IMR-90 (cell line): ENCODE measurements at regions not wholly inside any gene's neighbourhood (a gene's known extent, or its start where the extent isn't known, plus 50 kb on each side); places are given as distances from the start of the nearest gene placed in this dataset.

Experiments
- ATAC-seq: fragments of 200-7000 bp; cut with Tn5 transposase; 2 replicates; pipeline ENCODE4 v1.9.1; 2020; ENCODE audit warnings: low read depth, mild to moderate bottlenecking, moderate library complexity
- BruUV-seq: library from RNA; stranded (reverse); fragments of 400-500 nt; replicated peaks from 2 replicates; lab custom pipeline; 2021; lab: Mats Ljungman, UMichigan
- CTCF ChIA-PET: fragments of 300-600 bp; formaldehyde crosslinking; extraction: SDS; loops from one replicate; lab custom pipeline; 2021; ENCODE audit warnings: antibody characterized with exemption; lab: Yijun Ruan, JAX
- POLR2A ChIA-PET: fragments of 300-600 bp; sonication (Branson Sonifier 250); formaldehyde crosslinking; loops from one replicate; lab custom pipeline; 2022; ENCODE audit warnings: antibody characterized with exemption; ENCODE audit not compliant: unreplicated experiment; lab: Charles Lee
- DNase-seq: peaks from one replicate; pipeline ENCODE4 v3.0.0; 2013
- H2AFZ ChIP-seq: replicated peaks from 2 replicates; pipeline ENCODE3; 2013; ENCODE audit warnings: low read length, mild to moderate bottlenecking; ENCODE audit not compliant: poor library complexity
- H2AK5ac ChIP-seq: 2 replicates; pipeline ENCODE4 v1.6.1; 2013; ENCODE audit warnings: low read depth, low read length, inconsistent platforms
- H2AK9ac ChIP-seq: replicated peaks from 2 replicates; pipeline ENCODE3; 2013; ENCODE audit warnings: mild to moderate bottlenecking, low read depth, low read length, moderate library complexity; ENCODE audit not compliant: poor library complexity
- H2BK120ac ChIP-seq: 2 replicates; pipeline ENCODE4 v1.6.1; 2013; ENCODE audit warnings: low read depth, low read length, inconsistent platforms
- H2BK15ac ChIP-seq: 3 replicates; pipeline ENCODE4 v1.6.1; 2013; ENCODE audit warnings: low read depth, low read length, inconsistent platforms
- H2BK20ac ChIP-seq: 2 replicates; pipeline ENCODE4 v1.6.1; 2013; ENCODE audit warnings: low read depth, mild to moderate bottlenecking, inconsistent platforms, low read length, moderate library complexity
- H2BK5ac ChIP-seq: 2 replicates; pipeline ENCODE4 v1.6.1; 2013; ENCODE audit warnings: mild to moderate bottlenecking, low read depth, low read length, inconsistent platforms; ENCODE audit not compliant: poor library complexity, severe bottlenecking
- H3K14ac ChIP-seq: replicated peaks from 2 replicates; pipeline ENCODE4 v1.6.1; 2013; ENCODE audit warnings: low read depth, low read length, inconsistent platforms
- H3K18ac ChIP-seq: 2 replicates; pipeline ENCODE4 v1.6.1; 2013; ENCODE audit warnings: low read depth, low read length, control low read depth
- H3K23ac ChIP-seq: 2 replicates; pipeline ENCODE4 v1.6.1; 2013; ENCODE audit warnings: low read depth, low read length, inconsistent platforms
- H3K27ac ChIP-seq: 2 replicates; pipeline ENCODE4 v1.5.1; 2013; ENCODE audit warnings: mild to moderate bottlenecking, control low read depth, low read length; ENCODE audit not compliant: insufficient read depth
- H3K27me3 ChIP-seq: 2 replicates; pipeline ENCODE4 v1.6.1; 2013; ENCODE audit warnings: low read length; ENCODE audit not compliant: control insufficient read depth, insufficient read depth
- H3K36me3 ChIP-seq: 2 replicates; pipeline ENCODE4 v1.6.1; 2013; ENCODE audit warnings: low read length, mixed read lengths; ENCODE audit not compliant: control insufficient read depth, insufficient read depth
- H3K4ac ChIP-seq: 2 replicates; pipeline ENCODE4 v1.6.1; 2013; ENCODE audit warnings: low read depth, low read length, inconsistent platforms
- H3K4me1 ChIP-seq: 2 replicates; pipeline ENCODE4 v1.6.1; 2013; ENCODE audit warnings: low read length, mixed read lengths; ENCODE audit not compliant: control insufficient read depth, insufficient read depth
- H3K4me2 ChIP-seq: 2 replicates; pipeline ENCODE4 v1.6.1; 2013; ENCODE audit warnings: low read depth, mild to moderate bottlenecking, control low read depth, low read length, moderate library complexity
- H3K4me3 ChIP-seq: 2 replicates; pipeline ENCODE4 v1.5.1; 2013; ENCODE audit warnings: low read depth, mild to moderate bottlenecking, control low read depth, low read length, moderate library complexity; ENCODE audit not compliant: insufficient read depth
- H3K56ac ChIP-seq: 2 replicates; pipeline ENCODE4 v1.6.1; 2013; ENCODE audit warnings: low read length, inconsistent platforms; ENCODE audit not compliant: insufficient read depth; ENCODE audit errors: extremely low read depth
- H3K79me1 ChIP-seq, 2 experiments: 2 replicates each; pipeline ENCODE4 v1.6.1; 2013; ENCODE audit warnings: low read length in 2 of 2, inconsistent platforms in 1 of 2, low read depth in 1 of 2
- H3K9ac ChIP-seq: 2 replicates; pipeline ENCODE4 v1.6.1; 2013; ENCODE audit warnings: low read depth, low read length, control low read depth
- H3K9me1 ChIP-seq: 2 replicates; pipeline ENCODE4 v1.6.1; 2013; ENCODE audit warnings: low read length, inconsistent platforms; ENCODE audit not compliant: insufficient read depth
- H3K9me3 ChIP-seq: 2 replicates; pipeline ENCODE4 v1.6.1; 2013; ENCODE audit warnings: low read length; ENCODE audit not compliant: control insufficient read depth, insufficient read depth
- H4K20me1 ChIP-seq: 2 replicates; pipeline ENCODE4 v1.6.1; 2013; ENCODE audit warnings: low read length, inconsistent platforms; ENCODE audit not compliant: insufficient read depth
- H4K5ac ChIP-seq: 2 replicates; pipeline ENCODE4 v1.6.1; 2013; ENCODE audit warnings: mild to moderate bottlenecking, low read depth, low read length, control low read depth
- H4K8ac ChIP-seq, 2 experiments: 2 replicates each; pipeline ENCODE4 v1.6.1; 2013; ENCODE audit warnings: low read depth in 2 of 2, low read length in 2 of 2, control low read depth in 1 of 2, inconsistent platforms in 1 of 2
- H4K91ac ChIP-seq: 2 replicates; pipeline ENCODE4 v1.6.1; 2013; ENCODE audit warnings: low read depth, low read length, inconsistent platforms; ENCODE audit not compliant: insufficient read depth
- BHLHE40 ChIP-seq: fragments of 150-350 bp; IDR thresholded peaks from 2 replicates; pipeline ENCODE4 v1.6.1; 2016; ENCODE audit warnings: mild to moderate bottlenecking, low read depth, low read length
- CEBPB ChIP-seq: IDR thresholded peaks from 2 replicates; pipeline ENCODE4 v1.6.1; 2012; ENCODE audit warnings: low read depth, low read length, improper control_type of control experiment
- CHD1 ChIP-seq: IDR thresholded peaks from 2 replicates; pipeline ENCODE4 v1.6.1; 2012; ENCODE audit warnings: low read depth, low read length, improper control_type of control experiment
- FOS ChIP-seq: fragments of 150-350 bp; IDR thresholded peaks from 2 replicates; pipeline ENCODE4 v1.6.1; 2016; ENCODE audit warnings: low read depth, low read length
- MXI1 ChIP-seq: IDR thresholded peaks from 2 replicates; pipeline ENCODE4 v1.6.1; 2012; ENCODE audit warnings: low read depth, mild to moderate bottlenecking, low read length, moderate library complexity, borderline replicate concordance
- NFE2L2 ChIP-seq: fragments of 150-350 bp; IDR thresholded peaks from 2 replicates; pipeline ENCODE4 v1.6.1; 2016; ENCODE audit warnings: low read depth, mild to moderate bottlenecking, low read length
- POLR2A ChIP-seq: IDR thresholded peaks from 2 replicates; pipeline ENCODE4 v1.6.1; 2012; ENCODE audit warnings: mild to moderate bottlenecking, low read depth, low read length
- RCOR1 ChIP-seq: IDR thresholded peaks from 2 replicates; pipeline ENCODE4 v1.6.1; 2012; ENCODE audit warnings: mild to moderate bottlenecking, low read length, improper control_type of control experiment; ENCODE audit not compliant: insufficient replicate concordance
- SMC3 ChIP-seq: fragments of 150-350 bp; IDR thresholded peaks from 2 replicates; pipeline ENCODE4 v1.6.1; 2016; ENCODE audit warnings: low read depth, mild to moderate bottlenecking, antibody characterized with exemption, low read length, moderate library complexity
- WGBS, 2 experiments: methylation state at CpG; one replicate each; pipeline versions ENCODE4 v1.1.5 to v1.1.7; 2013; ENCODE audit warnings: missing lambda C conversion rate in 2 of 2; ENCODE audit not compliant: insufficient read length in 1 of 2; ENCODE audit errors: extremely low coverage in 2 of 2; 5-methylcytosine and 5-hydroxymethylcytosine counted together
- dilution Hi-C: fragments of 300-500 bp; cut with HindIII; formaldehyde crosslinking; loops from one replicate; pipeline ENCODE4 v1.14.3; 2018; ENCODE audit warnings: low sequenced_read_pairs; ENCODE audit not compliant: unreplicated experiment
- in situ Hi-C: fragments of 300-500 bp; cut with MboI; formaldehyde crosslinking; loops from 3 replicates; pipeline ENCODE4 v1.14.3; 2019; ENCODE audit warnings: low sequenced_read_pairs, inconsistent platforms, mixed read lengths
- intact Hi-C: fragments of 100-400 bp; cut with micrococcal nuclease; formaldehyde crosslinking; loops from 2 replicates; pipeline ENCODE4 v1.10.0; 2022
- TF ChIP-seq, protein P1 (sequence below): conservative IDR thresholded peaks from 2 replicates; pipeline ENCODE4 v1.5.1; 2012; ENCODE audit warnings: mild to moderate bottlenecking, low read depth, low read length, improper control_type of control experiment
- TF ChIP-seq, protein P2 (sequence below): fragments of 150-350 bp; IDR thresholded peaks from 2 replicates; pipeline ENCODE4 v1.6.1; 2017; ENCODE audit warnings: mild to moderate bottlenecking, antibody characterized with exemption, low read length, low read depth

DNA sequence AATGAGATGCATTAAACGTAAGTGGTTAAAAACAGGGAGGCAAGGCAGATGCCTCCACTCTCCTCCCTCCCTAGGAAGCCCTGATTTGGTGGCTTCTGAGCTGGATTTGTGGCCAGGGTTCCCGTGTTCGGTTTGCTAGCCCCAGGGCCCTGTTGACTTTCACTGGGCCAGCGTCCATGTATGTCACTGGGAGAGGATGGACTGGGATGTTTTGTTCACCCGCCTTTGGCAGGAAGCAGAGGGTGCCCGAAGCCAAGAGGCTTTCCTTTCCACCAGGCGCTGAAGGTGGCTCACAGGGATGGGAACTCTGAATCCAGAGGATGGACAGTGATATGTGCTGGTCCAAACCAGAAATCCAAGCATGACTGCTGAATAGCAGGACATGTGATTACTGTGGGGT, 146.6 kb downstream of the CSNK2A3 start:
- no peak overlapping the region for H3K18ac ChIP-seq
- no peak overlapping the region for H3K56ac ChIP-seq
- H4K8ac ChIP-seq: no peak overlapping the region
- H3K14ac ChIP-seq: no peak overlapping the region
- H3K79me1 ChIP-seq: no peaks in the 10 kb centered on the region
- CTCF ChIA-PET: no interaction called here
- peaks cover 4% of the 10 kb centered on the region for H3K9me3 ChIP-seq
- dilution Hi-C loops (no loop called here), in situ Hi-C loops (no loop called here), intact Hi-C loops (no loop called here)
- no peaks in the 10 kb centered on the region for H3K4me1 ChIP-seq
- no peak overlapping the region for H2AK9ac ChIP-seq
- no peak for ATAC-seq
- H3K4ac ChIP-seq: no peak overlapping the region
- no peak overlapping the region for H3K9ac ChIP-seq
- H4K20me1 ChIP-seq: no peaks in the 10 kb centered on the region
- no peak for TF ChIP-seq CEBPB
- no peak for TF ChIP-seq BHLHE40
- TF ChIP-seq MXI1: no peak
- TF ChIP-seq RCOR1: no peak
- TF ChIP-seq POLR2A: no peak
- no peak for TF ChIP-seq SMC3
- TF ChIP-seq, protein P1, sequence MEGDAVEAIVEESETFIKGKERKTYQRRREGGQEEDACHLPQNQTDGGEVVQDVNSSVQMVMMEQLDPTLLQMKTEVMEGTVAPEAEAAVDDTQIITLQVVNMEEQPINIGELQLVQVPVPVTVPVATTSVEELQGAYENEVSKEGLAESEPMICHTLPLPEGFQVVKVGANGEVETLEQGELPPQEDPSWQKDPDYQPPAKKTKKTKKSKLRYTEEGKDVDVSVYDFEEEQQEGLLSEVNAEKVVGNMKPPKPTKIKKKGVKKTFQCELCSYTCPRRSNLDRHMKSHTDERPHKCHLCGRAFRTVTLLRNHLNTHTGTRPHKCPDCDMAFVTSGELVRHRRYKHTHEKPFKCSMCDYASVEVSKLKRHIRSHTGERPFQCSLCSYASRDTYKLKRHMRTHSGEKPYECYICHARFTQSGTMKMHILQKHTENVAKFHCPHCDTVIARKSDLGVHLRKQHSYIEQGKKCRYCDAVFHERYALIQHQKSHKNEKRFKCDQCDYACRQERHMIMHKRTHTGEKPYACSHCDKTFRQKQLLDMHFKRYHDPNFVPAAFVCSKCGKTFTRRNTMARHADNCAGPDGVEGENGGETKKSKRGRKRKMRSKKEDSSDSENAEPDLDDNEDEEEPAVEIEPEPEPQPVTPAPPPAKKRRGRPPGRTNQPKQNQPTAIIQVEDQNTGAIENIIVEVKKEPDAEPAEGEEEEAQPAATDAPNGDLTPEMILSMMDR: no peak
- TF ChIP-seq FOS: no peak
- TF ChIP-seq NFE2L2: no peak
- TF ChIP-seq, protein P2, sequence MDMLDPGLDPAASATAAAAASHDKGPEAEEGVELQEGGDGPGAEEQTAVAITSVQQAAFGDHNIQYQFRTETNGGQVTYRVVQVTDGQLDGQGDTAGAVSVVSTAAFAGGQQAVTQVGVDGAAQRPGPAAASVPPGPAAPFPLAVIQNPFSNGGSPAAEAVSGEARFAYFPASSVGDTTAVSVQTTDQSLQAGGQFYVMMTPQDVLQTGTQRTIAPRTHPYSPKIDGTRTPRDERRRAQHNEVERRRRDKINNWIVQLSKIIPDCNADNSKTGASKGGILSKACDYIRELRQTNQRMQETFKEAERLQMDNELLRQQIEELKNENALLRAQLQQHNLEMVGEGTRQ: no peak
- no peak for TF ChIP-seq CHD1
- no CpG with 5 or more reads among the region's 7 CpGs for WGBS, 2 experiments
- H2BK120ac ChIP-seq: no peak overlapping the region
- H2BK5ac ChIP-seq: no peak overlapping the region
- POLR2A ChIA-PET: no interaction called here
- H2BK20ac ChIP-seq: no peak overlapping the region
- no peak overlapping the region for H3K4me3 ChIP-seq
- H3K27me3 ChIP-seq: peaks cover 25% of the 10 kb centered on the region
- H2AK5ac ChIP-seq: no peak overlapping the region
- no peak overlapping the region for H2BK15ac ChIP-seq
- H3K4me2 ChIP-seq: no peak overlapping the region
- no peak overlapping the region for H4K5ac ChIP-seq
- no peak overlapping the region for H3K27ac ChIP-seq
- H3K36me3 ChIP-seq: no peaks in the 10 kb centered on the region
- no peak for DNase-seq
- no peak overlapping the region for H3K23ac ChIP-seq
- H3K9me1 ChIP-seq: 0 out of 2 replicates have a peak, but pooled peaks cover 3% of the 10 kb centered on the region
- no TSS peak for BruUV-seq
- no peak overlapping the region for H4K91ac ChIP-seq
- no peak overlapping the region for H2AFZ ChIP-seq
